ENCODE measurements at regions not wholly inside any gene's neighbourhood (a gene's known extent, or its start where the extent isn't known, plus 50 kb on each side); places are given as distances from the start of the nearest gene placed in this dataset.
A peak's percentile ranks its signal among the peaks of the same experiment; 100 is the strongest.

GRCh38 chr15:67892559-67893377, 52.9 kb upstream of the RNU6-1 start:
- no peak for DNase-seq

- DNase-seq = no peak
These were observed 55.4 kb upstream of the RNU6-1 start for GRCh38 chr15:67895237-67895636.

- no peak for DNase-seq
These were observed 57.9 kb upstream of the RNU6-1 start for GRCh38 chr15:67897646-67898339.

GRCh38 chr15:67899596-67900283, 59.9 kb upstream of the RNU6-1 start:
- DNase-seq = no peak

- DNase-seq = no peak
These were observed 60.8 kb upstream of the RNU6-1 start for GRCh38 chr15:67900621-67901147.

GRCh38 chr15:67901922-67902321, 62.1 kb upstream of the RNU6-1 start:
- no peak for DNase-seq

- DNase-seq = no peak
These were observed 62.7 kb upstream of the RNU6-1 start for GRCh38 chr15:67902579-67903009.

- DNase-seq = no peak
These were observed 63.9 kb upstream of the RNU6-1 start for GRCh38 chr15:67903708-67904107.

- no peak for DNase-seq
These were observed 65.8 kb upstream of the RNU6-1 start for GRCh38 chr15:67905628-67906027.

- no peak for DNase-seq
These were observed 66.5 kb upstream of the RNU6-1 start for GRCh38 chr15:67906382-67906781.

GRCh38 chr15:67907184-67907723, 67.4 kb upstream of the RNU6-1 start:
- no peak for DNase-seq

GRCh38 chr15:67908756-67909155, 68.9 kb upstream of the RNU6-1 start:
- no peak for DNase-seq

GRCh38 chr15:67911727-67912126, 71.9 kb upstream of the RNU6-1 start:
- DNase-seq = no peak

- no peak for DNase-seq
These were observed 74.2 kb upstream of the RNU6-1 start for GRCh38 chr15:67914028-67914427.

GRCh38 chr15:67914537-67915460, 75.0 kb upstream of the RNU6-1 start:
- no peak for DNase-seq

GRCh38 chr15:67915461-67916374, 75.9 kb upstream of the RNU6-1 start:
- DNase-seq = peak; percentile 82

- DNase-seq = no peak
These were observed 76.7 kb upstream of the RNU6-1 start for GRCh38 chr15:67916565-67916964.

- no peak for DNase-seq
These were observed 77.2 kb upstream of the RNU6-1 start for GRCh38 chr15:67917037-67917436.

GRCh38 chr15:67917636-67918035, 77.8 kb upstream of the RNU6-1 start:
- no peak for DNase-seq

GRCh38 chr15:67918205-67918861, 78.5 kb upstream of the RNU6-1 start:
- DNase-seq = no peak
